HG03565 (cell line): ENCODE measurements at regions not wholly inside any gene's neighbourhood (a gene's known extent, or its start where the extent isn't known, plus 50 kb on each side); places are given as distances from the start of the nearest gene placed in this dataset.

Experiments
- ATAC-seq: cut with Tn5 transposase; IDR thresholded peaks from one replicate; pipeline ENCODE4 v1.9.1; 2021; ENCODE audit warnings: mild to moderate bottlenecking, moderate library complexity; ENCODE audit not compliant: unreplicated experiment

DNA sequence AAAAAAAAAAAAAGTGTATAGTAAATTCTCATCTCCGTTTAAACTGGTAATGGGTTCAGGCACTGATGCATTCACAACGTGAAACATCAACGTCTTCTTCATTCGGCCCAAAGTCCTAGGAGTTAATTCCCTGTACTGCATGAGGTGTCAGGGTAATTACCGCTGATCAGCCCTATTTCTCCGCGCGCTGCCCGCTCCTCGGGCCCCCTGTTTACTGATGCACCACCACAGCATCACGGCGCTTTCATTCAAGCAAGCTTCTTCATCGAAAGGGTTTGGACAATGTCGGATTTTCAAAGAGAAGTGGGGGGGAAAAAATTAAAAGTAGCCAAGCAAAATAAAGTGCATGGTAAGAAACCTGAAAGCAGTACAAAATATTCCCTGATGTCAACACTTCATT is 352.0 kb upstream of the POU3F3 start:
- no peak for ATAC-seq

- ATAC-seq = no peak
Observed at GRCh38 chr2:104502901-104503300, 351.0 kb upstream of the POU3F3 start.

GRCh38 chr2:104504331-104505073 is 349.4 kb upstream of the POU3F3 start:
- no peak for ATAC-seq

GRCh38 chr2:104518256-104518655 is 335.7 kb upstream of the POU3F3 start:
- no peak for ATAC-seq

DNA sequence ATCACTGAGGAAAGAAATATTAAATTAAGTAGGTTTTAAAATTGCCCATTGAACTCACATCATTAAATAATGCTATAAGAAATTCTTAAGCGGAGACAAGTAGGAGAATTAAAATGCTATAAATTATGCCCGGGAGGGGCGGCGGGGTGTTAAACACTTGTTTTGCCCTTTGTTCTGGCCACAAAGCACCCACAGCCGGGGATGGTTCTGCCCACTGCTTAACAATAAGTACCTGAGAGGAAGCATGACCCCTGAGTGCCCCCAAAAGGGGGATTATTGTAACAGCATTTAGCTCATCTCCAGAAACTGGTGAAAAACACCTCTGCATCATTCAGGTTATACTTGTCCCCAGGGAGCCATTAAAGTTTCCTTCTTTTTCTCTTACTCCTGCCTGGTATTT is 332.7 kb upstream of the POU3F3 start:
- no peak for ATAC-seq

- no peak for ATAC-seq
Observed at GRCh38 chr2:104523921-104524320, 330.0 kb upstream of the POU3F3 start.

DNA sequence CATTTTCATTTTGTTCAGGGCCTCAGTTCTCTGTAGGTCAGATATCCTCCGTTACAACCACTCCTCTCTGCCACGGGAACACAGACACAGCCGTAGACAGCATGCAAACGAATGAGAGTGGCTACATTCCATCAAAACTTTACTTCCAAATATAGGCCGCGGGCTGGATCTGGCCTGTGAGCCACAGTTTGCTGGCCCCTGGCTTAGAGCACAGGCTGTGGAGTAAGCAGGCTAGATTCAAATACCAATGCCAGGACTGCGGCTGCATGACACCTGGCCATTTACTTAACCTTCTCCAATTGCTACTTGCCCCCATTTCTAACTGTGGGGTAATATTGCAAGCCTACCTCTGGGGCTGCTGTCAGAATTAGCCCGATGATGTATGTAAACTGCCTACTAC is 325.8 kb upstream of the POU3F3 start:
- no peak for ATAC-seq

GRCh38 chr2:104531122-104531521 is 322.8 kb upstream of the POU3F3 start:
- ATAC-seq = no peak

DNA sequence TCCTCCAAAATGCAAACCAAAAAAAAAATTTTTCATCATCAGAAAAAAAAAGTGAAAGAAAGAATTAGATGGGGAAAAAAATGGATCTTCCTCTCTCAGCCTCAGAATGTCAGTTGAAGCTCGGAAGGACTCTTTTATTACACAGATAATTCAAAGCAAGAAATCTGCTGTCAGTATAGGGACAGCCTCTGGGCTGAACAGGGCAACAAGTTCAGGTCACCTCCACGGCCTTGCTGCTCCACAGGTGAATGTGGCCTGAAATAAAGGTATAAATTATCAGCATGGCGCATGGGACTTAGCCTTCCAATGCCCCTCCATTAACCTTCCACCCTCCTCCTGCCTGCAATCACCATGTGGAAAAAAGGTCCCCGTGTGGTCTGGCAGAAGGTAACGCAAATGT is 316.8 kb upstream of the POU3F3 start:
- ATAC-seq = no peak

DNA sequence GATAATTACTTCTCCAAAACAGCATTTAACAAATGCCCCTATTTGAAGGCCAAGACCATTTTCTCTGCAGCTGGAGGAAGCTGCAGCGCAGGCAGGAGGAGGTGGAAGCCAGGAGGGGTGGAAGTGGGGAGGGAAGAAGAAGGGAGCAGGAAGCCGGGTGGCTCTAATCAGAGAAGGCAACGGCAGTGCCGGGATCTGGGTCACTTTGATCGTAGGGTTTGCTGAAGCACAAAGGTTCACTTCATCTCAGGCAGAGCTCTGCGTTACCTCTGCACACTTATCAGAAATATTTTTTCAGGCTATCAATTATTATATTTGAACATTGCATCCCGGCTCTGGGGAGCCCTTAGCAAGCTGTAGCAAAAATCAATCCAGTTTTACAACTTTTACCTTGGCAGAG is 315.8 kb upstream of the POU3F3 start:
- no peak for ATAC-seq

DNA sequence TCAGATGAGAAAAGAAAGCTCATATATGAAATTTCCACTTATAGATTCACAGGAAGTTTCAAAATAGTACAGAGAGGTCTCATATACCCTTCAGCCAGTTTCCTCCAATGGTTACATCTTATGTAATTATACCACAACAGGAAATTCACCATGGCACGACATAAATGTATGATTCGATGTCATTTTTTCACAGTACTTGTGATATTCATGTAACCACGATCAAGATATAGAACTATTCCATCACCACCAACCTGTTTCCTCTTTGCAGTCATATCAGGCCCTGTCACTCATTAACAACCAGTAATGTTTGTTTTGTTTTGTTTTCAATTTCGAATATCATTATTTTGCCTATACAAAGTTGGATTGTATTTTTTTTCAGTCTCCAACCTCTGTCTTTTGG is 314.3 kb upstream of the POU3F3 start:
- no peak for ATAC-seq

- ATAC-seq = no peak
Observed at GRCh38 chr2:104545055-104545454, 308.9 kb upstream of the POU3F3 start.

GRCh38 chr2:104546537-104546936 is 307.4 kb upstream of the POU3F3 start:
- ATAC-seq = no peak

DNA sequence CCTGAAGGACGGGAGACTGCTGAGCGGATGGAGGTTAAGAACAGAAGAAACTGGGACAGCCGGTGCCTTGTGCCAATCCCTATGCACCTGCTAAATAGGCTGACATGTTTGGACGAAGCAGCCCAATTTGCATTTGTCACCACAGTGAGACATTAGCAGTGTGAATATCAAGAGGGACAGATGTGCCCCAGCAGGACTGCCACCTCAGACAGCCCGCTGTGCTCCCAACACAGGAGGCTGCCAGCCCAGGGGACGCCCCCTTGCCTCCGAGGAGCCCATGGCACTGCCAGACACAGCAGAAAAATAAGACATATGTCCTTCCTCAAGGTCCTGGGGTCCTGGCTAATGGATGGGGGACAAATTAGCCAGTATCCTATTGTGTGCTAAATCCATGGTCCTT is 306.7 kb upstream of the POU3F3 start:
- ATAC-seq = no peak

- no peak for ATAC-seq
Observed at GRCh38 chr2:104561251-104561650, 292.7 kb upstream of the POU3F3 start.

DNA sequence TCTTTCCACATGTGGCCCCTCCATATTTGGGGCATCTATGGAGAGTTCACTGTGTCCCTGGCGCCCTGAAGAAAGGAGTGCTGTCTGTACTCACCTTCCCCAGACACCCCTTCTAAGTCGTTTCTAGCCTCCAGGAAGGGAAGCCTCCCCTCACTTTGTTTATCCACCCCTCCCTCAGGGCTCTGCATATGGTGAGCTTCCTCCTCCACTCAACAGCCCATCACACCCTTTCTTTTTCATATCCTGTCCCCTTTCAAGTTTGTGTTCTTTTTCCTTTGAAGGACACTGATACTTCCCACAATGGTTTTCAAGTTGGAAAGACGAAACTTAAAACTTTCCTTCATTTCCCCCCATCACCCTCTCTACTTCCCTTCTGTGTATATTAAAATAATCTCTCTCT is 291.4 kb upstream of the POU3F3 start:
- ATAC-seq = no peak

DNA sequence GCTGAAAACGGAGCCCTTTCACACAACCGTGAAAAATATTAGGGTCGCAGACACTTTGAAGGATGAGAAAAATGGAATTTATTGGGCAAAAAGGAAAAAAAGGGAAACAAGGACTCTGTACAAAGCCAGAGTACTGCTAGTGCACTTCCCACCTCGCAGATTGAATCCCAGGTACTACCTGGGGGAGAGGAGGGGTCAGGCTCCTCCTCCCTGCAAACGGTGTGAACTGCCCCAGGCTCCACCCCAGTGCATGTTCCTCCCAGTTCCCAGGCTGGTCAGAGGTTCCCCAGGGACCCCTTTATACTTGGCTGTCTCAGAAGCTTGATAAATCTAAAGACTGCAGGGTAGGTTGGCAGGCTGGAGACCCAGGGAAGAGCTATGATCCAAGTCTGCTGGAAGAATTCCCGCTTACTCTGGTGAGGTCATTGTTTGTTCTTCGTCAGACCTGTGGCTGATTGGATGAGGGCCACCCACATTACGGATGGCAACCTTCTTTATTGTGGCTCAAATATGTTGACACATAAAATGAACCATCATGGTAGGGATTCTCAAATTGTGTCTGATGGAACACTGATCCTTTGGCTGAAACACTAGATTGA is 290.4 kb upstream of the POU3F3 start:
- ATAC-seq = no peak

DNA sequence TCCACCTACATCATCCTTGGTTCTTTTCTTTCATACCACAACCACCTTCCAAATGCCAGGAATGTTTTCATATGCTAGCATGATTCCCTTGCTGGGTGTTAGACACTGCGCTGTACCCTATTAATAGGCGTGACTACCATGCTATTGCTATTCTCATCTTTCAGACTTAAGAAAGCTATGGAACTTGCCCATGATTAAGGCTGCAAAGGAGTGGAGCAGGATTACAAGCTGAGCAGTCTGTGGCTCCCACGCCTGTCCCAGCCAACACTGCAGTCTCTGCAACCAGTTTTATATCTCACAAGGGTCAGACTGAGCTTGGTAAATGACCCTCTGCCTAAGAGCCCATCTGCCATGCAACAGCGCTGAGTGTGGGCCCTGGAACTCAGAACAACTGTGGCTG is 285.7 kb upstream of the POU3F3 start:
- no peak for ATAC-seq

- no peak for ATAC-seq
Observed at GRCh38 chr2:104570259-104570658, 283.7 kb upstream of the POU3F3 start.

DNA sequence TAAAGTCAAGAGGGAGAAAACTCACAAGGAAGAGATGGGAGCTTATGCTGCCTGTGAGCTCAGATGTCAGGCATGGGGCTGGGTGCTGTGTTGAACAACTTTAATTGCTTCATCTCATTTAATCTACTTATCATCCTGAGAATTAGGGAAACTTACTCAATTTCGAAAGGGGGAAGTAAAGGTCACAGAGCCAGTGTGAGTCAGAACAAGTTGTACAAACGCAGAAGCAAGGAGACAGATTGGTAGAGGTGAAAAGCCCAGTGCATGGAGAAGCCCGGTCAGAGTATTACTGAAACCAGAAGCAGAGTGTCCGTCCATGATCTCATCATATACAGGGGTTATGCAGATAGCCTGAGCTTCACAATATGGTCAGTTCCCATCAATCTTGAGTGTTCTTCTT is 281.1 kb upstream of the POU3F3 start:
- no peak for ATAC-seq

- ATAC-seq = no peak
Observed at GRCh38 chr2:104574367-104574766, 279.5 kb upstream of the POU3F3 start.

- peak; percentile 79 for ATAC-seq
Observed at GRCh38 chr2:104577143-104577542, 276.8 kb upstream of the POU3F3 start.

DNA sequence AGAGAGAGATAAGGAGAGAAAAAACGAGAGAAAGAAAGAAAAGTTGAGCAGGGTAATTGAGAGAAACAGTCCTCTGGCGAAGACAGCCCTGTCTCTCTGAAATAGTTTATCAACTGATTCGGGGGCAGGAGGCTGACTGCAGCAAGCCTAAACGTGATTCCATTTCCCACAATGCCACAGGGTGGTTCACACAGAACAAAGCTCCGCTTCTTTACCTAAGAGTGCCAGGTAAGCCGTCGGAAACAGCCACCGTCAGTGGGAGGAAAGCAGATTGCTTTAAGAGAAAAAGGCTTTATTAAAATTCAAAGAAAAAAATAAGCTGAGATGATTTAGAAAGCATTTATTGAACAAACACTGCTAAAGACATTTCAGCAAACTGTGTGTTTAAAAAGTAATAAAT is 271.4 kb upstream of the POU3F3 start:
- no peak for ATAC-seq
